Stimulated activated CD4-positive, alpha-beta T cell treated with anti-CD3 and anti-CD28 coated beads, TNF-alpha, amount 100 ng/mL, for 24 hours (primary cell): ENCODE measurements at regions not wholly inside any gene's neighbourhood (a gene's known extent, or its start where the extent isn't known, plus 50 kb on each side); places are given as distances from the start of the nearest gene placed in this dataset.
"Not testable (repeated sequence)": the region's sequence is repeated elsewhere in the genome, so short reads cannot be mapped to it uniquely, and the experiment has no call there.

ENCODE experiments used
- DNase-seq, 3 experiments: peaks; one replicate each; pipeline ENCODE4 v3.0.0-alpha.2; 2020; ENCODE audit warnings: low read depth in 3 of 3

GRCh38 chr12:131312793-131313545, 359.3 kb downstream of the ADGRD1 start:
- DNase-seq, result no peak

DNA sequence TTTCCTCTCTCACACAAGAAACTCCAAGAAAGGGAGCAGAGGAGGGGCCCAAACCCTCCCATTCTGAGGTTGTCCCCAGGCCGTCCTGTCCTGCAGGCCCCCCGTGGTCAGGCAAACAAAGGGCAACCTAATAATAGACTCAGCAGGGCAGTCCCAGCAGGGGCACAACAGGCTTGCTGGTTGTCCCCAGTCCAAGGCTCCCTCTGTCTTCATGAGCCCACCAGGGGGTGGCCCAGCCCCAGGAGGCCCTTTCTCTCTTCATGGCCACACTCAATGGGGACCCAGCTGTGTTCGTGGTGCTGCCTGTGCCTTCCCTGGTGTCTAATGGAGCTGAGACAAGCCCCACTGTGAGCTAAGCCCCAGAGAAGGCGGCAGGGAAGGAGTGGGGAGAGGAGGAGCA, 359.9 kb downstream of the ADGRD1 start:
- no peak for DNase-seq

GRCh38 chr12:131314524-131315090, 360.9 kb downstream of the ADGRD1 start:
- no peak for DNase-seq

- DNase-seq, result no peak
Observed at GRCh38 chr12:131315601-131316000, 361.9 kb downstream of the ADGRD1 start.

DNA sequence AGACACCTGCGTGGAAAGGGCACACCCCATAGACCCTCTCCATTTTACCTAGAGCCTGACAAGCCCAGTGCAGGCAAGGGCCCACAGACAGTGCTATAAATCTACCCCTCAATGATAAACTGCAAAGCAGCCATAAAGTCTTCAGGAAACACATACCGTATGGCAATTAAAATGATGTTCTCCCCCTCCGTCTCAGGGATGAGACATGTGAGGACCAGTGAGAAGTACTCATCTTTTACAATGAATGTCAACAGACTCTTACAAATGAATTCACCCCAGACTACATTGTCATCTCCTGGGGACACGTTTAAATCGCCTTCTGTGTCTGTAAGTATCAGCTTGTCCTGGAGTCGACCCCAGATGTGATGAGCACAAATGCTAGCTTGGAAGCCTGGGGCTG, 362.7 kb downstream of the ADGRD1 start:
- no peak for DNase-seq

DNA sequence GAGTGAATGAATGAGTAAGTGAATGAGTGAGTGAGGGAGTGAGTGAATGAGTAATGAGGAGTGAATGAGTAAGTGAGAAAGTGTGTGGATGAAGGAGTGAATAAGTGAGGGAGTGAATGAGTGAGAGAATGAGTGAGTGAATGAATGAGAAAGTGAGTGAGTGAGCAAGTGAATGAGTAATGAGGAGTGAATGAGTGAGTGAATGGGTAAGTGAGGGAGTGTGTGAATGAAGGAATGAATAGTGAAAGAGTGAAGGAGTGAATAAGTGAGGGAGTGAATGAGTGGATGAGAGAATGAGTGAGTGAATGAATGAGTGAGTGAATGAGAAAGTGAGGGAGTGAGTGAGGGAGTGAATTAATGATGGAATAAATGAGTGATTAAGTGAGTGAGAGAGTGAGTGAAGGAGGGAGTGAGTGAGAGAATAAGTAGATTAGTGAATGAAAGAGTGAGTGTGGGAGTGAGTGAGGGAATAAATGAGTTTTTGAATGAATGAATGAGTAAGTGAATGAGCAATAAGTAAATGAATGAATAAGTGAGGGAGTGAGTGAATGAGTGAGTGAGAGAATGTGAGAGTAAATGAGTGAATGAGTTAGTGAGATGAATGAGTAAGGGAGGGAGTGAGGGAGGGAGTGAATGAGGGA, 364.5 kb downstream of the ADGRD1 start:
- no peak for DNase-seq

GRCh38 chr12:131321988-131322387, 368.3 kb downstream of the ADGRD1 start:
- no peak for DNase-seq

DNA sequence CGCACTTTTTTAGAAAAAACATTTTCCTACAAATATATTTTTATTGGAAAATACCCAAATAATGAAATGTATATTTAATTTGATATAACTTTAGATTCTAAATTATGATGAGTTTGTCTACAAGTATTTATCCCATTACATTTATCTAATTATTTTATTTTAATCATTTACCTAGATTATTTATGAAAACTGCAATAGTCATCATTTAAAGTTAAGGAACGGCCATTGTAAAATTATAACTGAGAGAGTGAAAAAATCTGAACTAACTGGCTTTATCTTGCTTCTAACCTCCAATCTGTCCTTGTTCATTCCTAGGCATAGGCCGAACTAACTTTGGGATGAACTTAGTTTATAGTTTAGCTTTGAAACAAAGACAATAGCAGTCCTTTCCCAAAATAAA, 368.8 kb downstream of the ADGRD1 start:
- not testable (repeated sequence) for DNase-seq

DNA sequence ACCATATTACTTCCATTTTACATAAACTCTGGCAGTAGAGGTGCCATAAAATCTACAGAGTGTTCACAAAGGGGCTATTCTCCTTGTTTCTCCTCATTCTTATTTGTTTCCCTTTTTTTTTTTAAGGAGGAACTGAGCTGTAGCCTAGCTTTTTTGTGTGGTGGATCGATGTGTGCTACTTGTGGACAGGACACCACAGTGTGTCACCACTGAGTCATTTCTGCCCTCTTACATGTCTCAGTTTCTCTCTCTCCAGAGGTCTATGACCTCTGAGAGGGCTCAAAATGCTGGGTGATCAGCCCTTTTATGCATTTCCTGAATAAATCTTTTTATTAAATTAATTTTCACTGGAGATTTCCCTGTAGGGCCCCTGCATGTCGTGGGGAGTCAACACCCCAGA, 370.2 kb downstream of the ADGRD1 start:
- DNase-seq, result no peak

DNA sequence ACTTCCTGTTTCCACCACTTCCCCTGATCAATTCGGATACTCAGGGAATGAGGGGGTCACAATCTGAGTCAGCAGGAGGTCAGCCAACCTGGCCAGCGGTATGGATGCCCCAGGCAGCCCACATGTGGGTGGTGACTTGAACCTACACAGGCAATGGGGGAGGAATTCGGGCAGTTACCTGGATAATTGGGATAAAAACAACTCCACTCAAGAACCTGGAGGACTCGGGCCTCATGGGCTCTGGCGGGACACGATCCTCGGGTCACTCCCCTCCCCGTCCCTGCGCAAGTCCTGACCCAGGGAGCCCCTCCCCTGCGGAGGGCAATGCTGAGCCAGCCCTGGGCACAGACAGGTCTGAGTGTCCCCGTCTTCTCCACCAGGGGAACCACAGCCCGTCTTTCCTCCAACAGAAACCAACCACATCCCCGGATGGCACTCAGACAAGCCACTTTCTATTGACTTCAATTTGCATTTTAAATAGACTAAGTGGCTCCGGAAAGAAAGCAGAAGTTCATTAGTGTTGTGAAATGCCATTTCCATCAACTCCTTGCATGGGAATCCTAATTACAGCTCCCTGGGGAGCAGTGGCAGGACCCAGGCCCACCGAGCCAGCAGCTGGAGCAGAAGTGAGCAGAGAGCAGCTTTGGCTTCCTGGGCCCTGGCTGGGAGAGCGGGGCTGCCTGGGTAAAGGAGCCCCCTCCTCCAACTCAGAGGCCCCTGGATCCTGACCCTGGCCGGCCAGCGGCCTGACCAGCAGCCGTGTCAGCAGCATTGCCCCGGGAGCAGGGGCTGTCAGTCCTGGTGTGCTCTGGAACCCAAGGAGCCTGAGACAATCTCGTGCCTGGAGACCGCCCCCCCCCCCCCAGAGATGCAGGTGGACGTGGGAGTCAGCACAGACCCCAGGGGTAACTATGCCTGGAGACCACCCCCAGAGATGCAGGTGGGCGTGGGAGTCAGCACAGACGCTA, 374.1 kb downstream of the ADGRD1 start:
- no peak for DNase-seq

DNA sequence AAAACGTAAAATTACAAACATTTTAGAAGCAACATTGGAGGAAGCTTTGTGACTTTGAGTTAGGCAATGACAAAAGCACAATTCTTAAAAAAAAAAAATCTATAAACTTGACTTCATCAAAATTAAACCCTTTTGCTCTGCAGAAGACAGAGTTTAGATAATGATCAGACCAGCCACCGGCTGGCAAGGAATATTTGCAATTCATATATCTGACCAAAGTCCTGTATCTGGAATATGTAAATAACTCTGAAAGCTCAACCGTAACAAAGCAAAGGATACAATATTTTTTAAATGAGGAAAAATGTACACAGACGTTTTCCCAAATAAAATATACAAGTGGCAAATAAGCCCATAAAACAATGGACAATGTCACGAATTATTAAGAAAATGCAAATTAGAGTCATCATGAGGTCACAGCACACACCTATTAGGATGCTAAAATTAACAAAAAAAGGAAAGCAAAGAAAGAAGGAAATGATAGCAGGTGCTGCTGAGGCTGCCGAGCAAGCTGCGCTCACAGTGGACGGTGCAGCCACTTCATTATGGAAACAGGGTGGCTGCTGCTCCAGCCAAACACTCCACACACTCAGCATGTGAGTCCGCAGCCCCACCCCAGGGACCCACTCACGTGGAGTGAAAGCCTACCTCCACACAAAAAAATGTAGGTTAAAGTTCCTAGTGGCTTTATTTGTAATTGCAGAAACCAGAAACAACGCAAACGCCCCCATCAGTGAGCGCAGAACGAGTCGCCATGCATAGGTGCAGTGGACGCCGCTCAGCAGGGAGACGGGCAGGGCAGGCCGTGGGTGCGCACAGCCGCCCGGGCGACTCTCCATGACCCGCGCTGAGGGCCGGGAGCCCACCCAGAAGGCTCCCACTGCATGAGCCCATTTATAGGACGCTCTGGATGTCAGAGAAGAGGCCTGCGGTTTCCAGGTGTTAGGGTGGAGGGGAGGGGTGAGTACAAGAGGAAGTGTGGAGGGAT, 375.4 kb downstream of the ADGRD1 start:
- DNase-seq, result not testable (repeated sequence)

DNA sequence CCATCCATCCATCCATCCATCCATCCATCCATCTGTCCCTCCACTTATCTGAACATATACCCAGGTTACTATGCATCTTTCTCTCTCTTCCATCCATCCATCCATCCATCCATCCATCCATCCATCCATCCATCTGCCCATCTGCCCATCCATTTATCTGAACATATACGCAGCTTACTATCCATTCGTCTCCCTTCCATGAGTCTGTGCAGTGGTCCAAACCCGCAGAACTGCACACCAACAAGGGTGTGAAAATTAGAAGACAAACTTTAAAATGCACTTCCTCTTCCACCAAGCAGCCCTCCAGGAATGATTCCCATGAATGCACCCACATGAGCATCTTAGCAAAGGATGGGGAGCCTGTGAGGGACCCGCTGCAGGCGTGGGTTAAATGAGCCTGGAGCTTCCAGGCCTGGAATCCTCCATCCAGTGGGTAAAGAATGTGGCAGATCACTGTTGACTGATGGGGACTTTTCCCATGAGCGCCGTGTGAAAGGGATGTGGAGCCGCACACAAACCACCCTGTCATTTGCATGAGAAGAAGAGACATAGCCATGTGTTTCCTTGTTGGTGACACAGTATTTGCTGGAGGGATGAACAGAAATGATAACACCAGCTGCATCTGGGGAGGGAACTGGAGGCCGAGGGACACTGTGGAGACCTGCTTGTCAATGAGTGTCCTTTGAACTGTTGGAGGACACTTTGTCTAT, 376.6 kb downstream of the ADGRD1 start:
- no peak for DNase-seq

DNA sequence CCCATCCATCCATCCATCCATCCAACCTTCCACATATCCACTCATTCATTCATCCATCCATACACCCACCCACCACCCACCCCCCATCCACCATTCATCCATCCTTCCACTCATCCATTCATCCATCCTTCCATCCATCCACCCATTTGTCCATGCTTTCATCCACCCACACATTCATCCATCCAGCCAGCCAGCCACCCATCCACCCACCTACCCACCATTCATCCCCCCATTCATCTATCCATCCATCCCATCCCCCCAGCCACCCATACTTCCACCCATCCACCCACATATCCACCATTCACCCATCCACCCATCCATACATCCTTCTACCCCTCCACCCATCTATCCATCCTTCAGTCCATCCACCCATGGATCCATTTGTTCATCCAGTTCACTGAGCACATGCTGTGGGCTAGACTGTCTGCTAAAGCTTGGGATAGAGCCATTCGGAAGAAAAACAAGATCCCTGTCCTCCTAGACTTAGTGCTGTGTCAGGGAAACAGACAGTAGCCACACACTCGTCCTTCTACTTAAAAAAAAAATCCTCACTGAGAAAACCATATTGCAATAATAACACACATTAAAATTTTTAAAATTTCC, 377.5 kb downstream of the ADGRD1 start:
- no peak for DNase-seq

DNA sequence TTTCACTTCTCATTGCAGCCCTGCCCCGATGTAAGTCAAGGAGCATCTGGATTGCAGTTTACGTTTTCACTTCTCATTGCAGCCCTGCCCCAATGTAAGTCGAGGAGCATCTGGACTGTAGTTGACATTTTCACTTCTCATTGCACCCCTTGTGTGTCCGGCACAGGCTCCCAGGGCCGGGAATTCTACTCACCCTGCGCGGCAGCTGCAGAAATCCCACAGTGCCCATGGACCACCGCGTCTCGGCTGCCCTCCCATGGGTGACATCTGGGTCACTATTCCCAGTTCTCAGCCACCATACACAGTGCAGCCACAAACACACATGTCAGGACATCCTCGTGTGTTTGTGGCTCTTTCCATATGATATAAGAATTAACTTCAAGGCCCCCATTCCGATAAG, 378.5 kb downstream of the ADGRD1 start:
- DNase-seq, result no peak

DNA sequence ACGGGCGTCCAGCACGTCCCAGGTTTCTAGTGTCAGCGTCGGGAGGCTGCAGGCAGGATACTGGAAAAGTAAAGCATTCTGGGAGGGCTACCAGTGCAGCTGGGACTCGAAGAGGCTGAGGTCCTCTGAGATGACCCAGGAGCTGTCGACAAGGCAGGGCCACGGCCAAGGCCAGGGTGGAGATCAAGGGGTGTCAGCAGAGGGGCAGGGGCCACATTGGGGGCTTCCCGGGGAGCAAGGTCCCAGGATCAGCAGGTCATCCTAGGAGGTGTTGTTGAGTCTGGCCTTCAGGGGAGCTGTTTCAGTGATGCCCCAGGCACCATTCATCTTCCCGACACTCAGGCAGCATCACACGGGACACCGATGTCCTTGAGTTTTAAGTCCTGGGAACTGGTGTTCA, 377.8 kb upstream of the SFSWAP start:
- DNase-seq, result no peak

GRCh38 chr12:131333621-131334440, 377.1 kb upstream of the SFSWAP start:
- no peak for DNase-seq

GRCh38 chr12:131334835-131335234, 376.1 kb upstream of the SFSWAP start:
- DNase-seq, result no peak

DNA sequence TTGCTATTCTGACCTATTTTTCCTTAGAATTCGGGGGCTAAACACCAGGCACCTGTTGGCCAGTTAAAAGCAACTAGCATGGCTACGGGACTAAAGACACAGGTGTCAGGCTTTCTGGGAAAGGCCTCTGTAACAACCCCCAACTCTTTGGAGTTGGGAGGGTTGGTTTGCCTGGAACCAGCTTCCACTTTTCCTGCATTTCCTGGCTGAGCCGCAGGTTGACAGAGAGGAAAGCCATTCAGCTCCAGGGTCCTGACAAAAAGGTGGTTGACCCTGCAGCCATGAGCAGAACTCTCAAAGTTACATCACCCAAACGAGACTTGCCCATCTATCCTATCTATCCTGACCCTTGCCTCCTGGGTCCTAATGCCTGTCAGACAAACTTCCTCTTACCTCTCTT, 375.4 kb upstream of the SFSWAP start:
- no peak for DNase-seq

DNA sequence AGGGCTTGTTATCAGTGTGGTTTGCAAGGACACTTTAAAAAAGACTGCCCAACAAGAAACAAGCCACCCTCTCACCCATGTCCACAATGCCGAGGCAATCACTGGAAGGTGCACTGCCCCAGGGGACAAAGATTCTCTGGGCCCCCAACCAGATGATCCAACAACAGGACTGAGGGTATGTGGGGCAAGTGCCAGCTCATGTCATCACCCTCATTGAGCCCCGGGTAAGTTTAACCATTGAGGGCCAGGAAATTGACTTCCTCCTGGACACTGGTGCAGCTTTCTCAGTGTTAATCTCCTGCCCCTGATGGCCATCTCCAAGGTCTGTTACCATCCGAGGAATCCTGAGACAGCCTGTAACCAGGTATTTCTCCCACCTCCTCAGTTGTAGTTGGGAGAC, 373.0 kb upstream of the SFSWAP start:
- DNase-seq, result not testable (repeated sequence)
